Progenitor cell of endocrine pancreas (in vitro differentiated cells): ENCODE measurements at regions not wholly inside any gene's neighbourhood (a gene's known extent, or its start where the extent isn't known, plus 50 kb on each side); places are given as distances from the start of the nearest gene placed in this dataset.

Source experiments
- DNase-seq: peaks from one replicate; pipeline ENCODE4 v3.0.0; 2021; ENCODE audit warnings: low spot score; ENCODE audit not compliant: unreplicated experiment
- H3K27ac Mint-ChIP-seq: 2 replicates; pipeline ENCODE4 v1.8.0; 2021; ENCODE audit warnings: mild to moderate bottlenecking, moderate library complexity, mixed read lengths
- H3K27me3 Mint-ChIP-seq: 2 replicates; pipeline ENCODE4 v1.8.0; 2021; ENCODE audit warnings: mixed read lengths
- H3K36me3 Mint-ChIP-seq: 2 replicates; pipeline ENCODE4 v1.8.0; 2022; ENCODE audit warnings: mixed read lengths; ENCODE audit not compliant: insufficient read depth
- H3K4me1 Mint-ChIP-seq: 2 replicates; pipeline ENCODE4 v1.8.0; 2021; ENCODE audit warnings: low read depth, mixed read lengths
- H3K4me3 Mint-ChIP-seq: 2 replicates; pipeline ENCODE4 v1.8.0; 2021; ENCODE audit warnings: low read depth, mild to moderate bottlenecking, moderate library complexity, mixed read lengths
- H3K9me3 Mint-ChIP-seq: 2 replicates; pipeline ENCODE4 v1.8.0; 2021; ENCODE audit warnings: low read depth, mixed read lengths
- TF ChIP-seq, protein P1 (sequence below): fragments of 200-600 bp; sonication (generic); IDR thresholded peaks from one replicate; pipeline ENCODE4 v1.5.0; 2021; ENCODE audit warnings: antibody characterized with exemption, mild to moderate bottlenecking; ENCODE audit not compliant: unreplicated experiment

- Mint-ChIP-seq H3K27me3 (peaks cover 18% of the 10 kb centered on the region), H3K36me3 (no peaks in the 10 kb centered on the region), H3K9me3 (no peaks in the 10 kb centered on the region), H3K4me1 (peaks cover 15% of the 10 kb centered on the region), H3K27ac (no peak overlapping the region), H3K4me3 (no peak overlapping the region)
- TF ChIP-seq, protein P1, sequence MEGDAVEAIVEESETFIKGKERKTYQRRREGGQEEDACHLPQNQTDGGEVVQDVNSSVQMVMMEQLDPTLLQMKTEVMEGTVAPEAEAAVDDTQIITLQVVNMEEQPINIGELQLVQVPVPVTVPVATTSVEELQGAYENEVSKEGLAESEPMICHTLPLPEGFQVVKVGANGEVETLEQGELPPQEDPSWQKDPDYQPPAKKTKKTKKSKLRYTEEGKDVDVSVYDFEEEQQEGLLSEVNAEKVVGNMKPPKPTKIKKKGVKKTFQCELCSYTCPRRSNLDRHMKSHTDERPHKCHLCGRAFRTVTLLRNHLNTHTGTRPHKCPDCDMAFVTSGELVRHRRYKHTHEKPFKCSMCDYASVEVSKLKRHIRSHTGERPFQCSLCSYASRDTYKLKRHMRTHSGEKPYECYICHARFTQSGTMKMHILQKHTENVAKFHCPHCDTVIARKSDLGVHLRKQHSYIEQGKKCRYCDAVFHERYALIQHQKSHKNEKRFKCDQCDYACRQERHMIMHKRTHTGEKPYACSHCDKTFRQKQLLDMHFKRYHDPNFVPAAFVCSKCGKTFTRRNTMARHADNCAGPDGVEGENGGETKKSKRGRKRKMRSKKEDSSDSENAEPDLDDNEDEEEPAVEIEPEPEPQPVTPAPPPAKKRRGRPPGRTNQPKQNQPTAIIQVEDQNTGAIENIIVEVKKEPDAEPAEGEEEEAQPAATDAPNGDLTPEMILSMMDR: no peak
- no peak for DNase-seq
Observed at GRCh38 chr17:73791631-73792030, 147.4 kb upstream of the SDK2 start.

DNA sequence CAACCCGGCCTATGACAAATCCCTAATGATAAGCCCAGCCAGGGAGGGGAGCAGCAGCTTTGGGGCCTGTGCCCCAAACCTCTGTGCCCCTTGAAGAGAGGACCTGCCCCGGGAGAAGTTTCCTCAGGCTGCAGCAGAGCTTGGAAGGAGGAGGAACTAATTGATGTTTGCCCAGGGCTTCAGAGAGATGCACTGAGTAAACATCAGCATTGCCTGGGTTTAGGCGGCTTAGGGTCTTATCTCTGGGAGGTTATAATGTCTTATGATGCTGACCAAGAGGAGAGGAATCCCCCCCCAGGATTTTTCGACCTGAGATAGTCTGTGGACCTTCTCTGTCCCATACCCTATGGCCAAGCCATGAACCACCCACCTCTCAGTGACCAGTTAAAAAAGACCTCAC, 148.7 kb upstream of the SDK2 start:
- no peak for DNase-seq
- no peaks in the 10 kb centered on the region for H3K36me3 Mint-ChIP-seq
- H3K27me3 Mint-ChIP-seq: peaks cover 22% of the 10 kb centered on the region
- peaks cover 9% of the 10 kb centered on the region for H3K4me1 Mint-ChIP-seq
- no peak overlapping the region for H3K27ac Mint-ChIP-seq
- H3K9me3 Mint-ChIP-seq: no peaks in the 10 kb centered on the region
- H3K4me3 Mint-ChIP-seq: no peak overlapping the region
- TF ChIP-seq, protein P1: no peak

- Mint-ChIP-seq H3K4me1 (peaks cover 10% of the 10 kb centered on the region), H3K27ac (no peak overlapping the region), H3K9me3 (no peaks in the 10 kb centered on the region), H3K27me3 (peaks cover 19% of the 10 kb centered on the region), H3K36me3 (no peaks in the 10 kb centered on the region), H3K4me3 (no peak overlapping the region)
- no peak for DNase-seq
- TF ChIP-seq, protein P1: no peak
Observed at GRCh38 chr17:73794336-73794735, 150.1 kb upstream of the SDK2 start.

GRCh38 chr17:73795730-73796129, 151.5 kb upstream of the SDK2 start:
- no peak overlapping the region for H3K4me3 Mint-ChIP-seq
- DNase-seq: no peak
- no peaks in the 10 kb centered on the region for H3K9me3 Mint-ChIP-seq
- peaks cover 9% of the 10 kb centered on the region for H3K27me3 Mint-ChIP-seq
- no peaks in the 10 kb centered on the region for H3K36me3 Mint-ChIP-seq
- H3K4me1 Mint-ChIP-seq: peaks cover 10% of the 10 kb centered on the region
- TF ChIP-seq, protein P1: no peak
- no peak overlapping the region for H3K27ac Mint-ChIP-seq

GRCh38 chr17:73797594-73798110, 153.4 kb upstream of the SDK2 start:
- Mint-ChIP-seq H3K36me3 (no peaks in the 10 kb centered on the region), H3K27me3 (peaks cover 15% of the 10 kb centered on the region), H3K9me3 (peaks cover under 1% of the 10 kb centered on the region), H3K4me3 (no peak overlapping the region), H3K4me1 (peaks cover 10% of the 10 kb centered on the region), H3K27ac (no peak overlapping the region)
- DNase-seq: no peak
- TF ChIP-seq, protein P1: no peak
